HUES6 (cell line): ENCODE measurements at regions not wholly inside any gene's neighbourhood (a gene's known extent, or its start where the extent isn't known, plus 50 kb on each side); places are given as distances from the start of the nearest gene placed in this dataset.

ENCODE experiments used
- H3K27ac ChIP-seq: 2 replicates; pipeline ENCODE4 v1.7.0; 2013; ENCODE audit warnings: low read depth, mild to moderate bottlenecking, low read length, inconsistent platforms
- H3K27me3 ChIP-seq: 2 replicates; pipeline ENCODE4 v1.6.1; 2013; ENCODE audit warnings: low read length; ENCODE audit not compliant: control insufficient read depth, insufficient read depth
- H3K36me3 ChIP-seq: 2 replicates; pipeline ENCODE4 v1.6.1; 2013; ENCODE audit warnings: low read length; ENCODE audit not compliant: control insufficient read depth, insufficient read depth
- H3K4me1 ChIP-seq: 2 replicates; pipeline ENCODE4 v1.6.1; 2013; ENCODE audit warnings: low read length; ENCODE audit not compliant: control insufficient read depth, insufficient read depth
- H3K4me3 ChIP-seq: 2 replicates; pipeline ENCODE4 v1.5.1; 2013; ENCODE audit warnings: low read depth, low read length
- H3K9ac ChIP-seq: one replicate; pipeline ENCODE4 v1.6.1; 2013; ENCODE audit warnings: mild to moderate bottlenecking, low read length
- H3K9me3 ChIP-seq: 2 replicates; pipeline ENCODE4 v1.6.1; 2013; ENCODE audit warnings: low read depth, low read length; ENCODE audit not compliant: control insufficient read depth, insufficient read depth

DNA sequence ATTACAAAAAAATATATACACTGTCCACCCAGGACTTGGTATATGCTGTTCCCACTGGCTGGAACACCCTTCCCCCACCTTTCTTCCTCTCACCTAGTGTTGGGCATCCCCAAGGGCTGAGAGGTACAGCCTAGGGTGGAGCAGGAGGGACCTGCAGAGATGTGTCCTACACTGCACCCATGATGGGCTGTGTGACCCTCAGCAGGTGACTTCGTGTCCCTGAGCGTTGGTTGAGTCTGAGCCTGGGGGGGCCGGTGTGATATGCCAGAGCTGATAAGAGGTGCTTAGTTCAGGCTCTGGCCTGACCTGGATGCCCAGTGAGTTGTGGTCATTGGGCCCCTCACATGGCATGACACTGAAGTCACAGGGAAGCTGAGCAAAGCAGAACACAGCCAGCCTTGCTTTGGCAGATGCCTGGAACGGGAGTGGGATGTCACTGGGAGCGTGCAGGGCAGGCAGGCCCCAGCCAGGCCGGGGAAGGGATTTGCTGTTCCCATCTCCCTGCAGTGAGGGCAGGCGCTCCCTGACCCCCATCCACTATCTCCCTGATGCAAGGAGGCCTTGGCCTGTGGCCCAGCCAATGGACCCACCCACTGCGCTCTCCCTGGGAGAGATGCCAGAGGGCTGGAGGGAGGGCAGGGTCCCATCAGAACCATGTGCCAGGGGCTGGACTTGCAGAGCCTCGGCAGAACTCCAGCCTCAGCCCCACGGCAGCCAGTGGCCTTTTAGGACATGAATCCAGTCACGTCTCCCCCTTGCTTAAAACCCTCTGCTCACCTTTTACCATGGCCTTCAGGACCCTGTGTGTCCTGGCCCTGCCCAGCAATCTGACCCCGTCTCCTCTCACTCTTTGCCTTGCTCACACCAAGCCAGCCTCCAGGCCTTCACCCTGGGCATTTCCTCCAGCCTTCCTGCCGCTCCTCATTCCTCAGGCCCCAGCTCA lies 138.9 kb downstream of the MN1 start:
- Histone ChIP-seq H3K4me1 (peaks cover 16% of the 10 kb centered on the region), H3K27me3 (no peaks in the 10 kb centered on the region), H3K36me3 (no peaks in the 10 kb centered on the region), H3K9ac (no peak overlapping the region), H3K9me3 (peaks cover 6% of the 10 kb centered on the region), H3K4me3 (no peak overlapping the region), H3K27ac (no peak overlapping the region)

GRCh38 chr22:27663812-27664211 lies 137.7 kb downstream of the MN1 start:
- H3K9me3 ChIP-seq: peaks cover 6% of the 10 kb centered on the region
- H3K4me3 ChIP-seq: no peak overlapping the region
- H3K36me3 ChIP-seq: no peaks in the 10 kb centered on the region
- H3K4me1 ChIP-seq: peaks cover 14% of the 10 kb centered on the region
- H3K27me3 ChIP-seq: no peaks in the 10 kb centered on the region
- H3K27ac ChIP-seq: no peak overlapping the region
- no peak overlapping the region for H3K9ac ChIP-seq

GRCh38 chr22:27666272-27666997 lies 135.1 kb downstream of the MN1 start:
- Histone ChIP-seq H3K36me3 (no peaks in the 10 kb centered on the region), H3K9ac (no peak overlapping the region), H3K27me3 (no peaks in the 10 kb centered on the region), H3K4me3 (no peak overlapping the region), H3K4me1 (peaks cover 32% of the 10 kb centered on the region), H3K27ac (no peak overlapping the region), H3K9me3 (peaks cover 6% of the 10 kb centered on the region)

- Histone ChIP-seq H3K4me1 (peaks cover 34% of the 10 kb centered on the region), H3K27ac (no peak overlapping the region), H3K9ac (no peak overlapping the region), H3K27me3 (no peaks in the 10 kb centered on the region), H3K36me3 (no peaks in the 10 kb centered on the region), H3K9me3 (peaks cover 6% of the 10 kb centered on the region), H3K4me3 (no peak overlapping the region)
Observed at GRCh38 chr22:27667121-27667843, 134.3 kb downstream of the MN1 start.

GRCh38 chr22:27668828-27669797 lies 132.4 kb downstream of the MN1 start:
- Histone ChIP-seq H3K4me1 (peaks cover 28% of the 10 kb centered on the region), H3K27ac (no peak overlapping the region), H3K27me3 (no peaks in the 10 kb centered on the region), H3K9ac (peak overlapping the region; percentile 1), H3K4me3 (no peak overlapping the region), H3K36me3 (no peaks in the 10 kb centered on the region; the same call in 1 of the 2 replicates), H3K9me3 (peaks cover 6% of the 10 kb centered on the region)

- H3K9ac ChIP-seq: peak overlapping the region; percentile 18
- no peak overlapping the region; the same call in 1 of the 2 replicates for H3K27ac ChIP-seq
- H3K36me3 ChIP-seq: peaks cover 3% of the 10 kb centered on the region
- peaks cover 6% of the 10 kb centered on the region for H3K9me3 ChIP-seq
- peak overlapping the region; percentile 34 for H3K4me3 ChIP-seq
- H3K4me1 ChIP-seq: peaks cover 32% of the 10 kb centered on the region
- no peaks in the 10 kb centered on the region for H3K27me3 ChIP-seq
Observed at GRCh38 chr22:27669798-27670599, 131.6 kb downstream of the MN1 start.

DNA sequence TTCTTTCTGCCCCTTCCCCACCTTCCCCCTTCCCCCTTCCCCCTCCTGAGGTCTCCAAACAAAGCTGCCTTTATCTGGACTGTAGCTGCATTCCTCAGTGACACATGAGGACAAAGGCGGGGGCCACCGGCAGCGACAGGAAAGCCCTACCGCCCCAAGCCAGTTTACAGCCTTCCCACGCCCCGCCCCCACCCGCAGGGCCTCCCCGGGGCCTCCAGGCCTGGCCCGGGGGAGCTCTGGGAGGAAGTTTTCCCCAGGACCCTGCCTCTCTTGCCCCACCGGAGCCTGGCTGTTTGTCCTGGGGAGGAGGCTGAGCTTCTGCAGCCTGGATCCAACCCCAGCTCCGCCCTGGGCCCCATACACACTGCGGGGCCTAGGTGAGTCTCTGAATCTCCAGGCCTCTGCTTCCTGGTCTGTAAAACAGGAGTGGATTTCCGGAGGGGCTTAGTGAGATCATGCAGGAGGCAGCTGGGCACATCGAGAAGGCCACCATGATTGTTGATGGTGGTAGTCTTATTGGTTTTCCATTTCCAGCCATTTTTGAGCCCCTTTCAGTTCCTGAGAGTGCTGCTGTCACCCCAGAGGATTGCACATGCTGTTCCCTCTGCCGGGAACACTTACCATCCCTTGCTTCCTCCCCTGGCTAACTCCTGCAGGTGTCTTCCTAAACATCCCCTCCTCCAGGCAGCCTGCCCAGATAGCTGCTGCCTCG lies 130.7 kb downstream of the MN1 start:
- Histone ChIP-seq H3K9me3 (peaks cover 6% of the 10 kb centered on the region), H3K27me3 (no peaks in the 10 kb centered on the region), H3K4me3 (peak overlapping the region; percentile 1; the same call in 1 of the 2 replicates), H3K9ac (peak overlapping the region; percentile 64), H3K36me3 (peaks cover 11% of the 10 kb centered on the region), H3K4me1 (peaks cover 35% of the 10 kb centered on the region), H3K27ac (peak overlapping the region; percentile 63)

DNA sequence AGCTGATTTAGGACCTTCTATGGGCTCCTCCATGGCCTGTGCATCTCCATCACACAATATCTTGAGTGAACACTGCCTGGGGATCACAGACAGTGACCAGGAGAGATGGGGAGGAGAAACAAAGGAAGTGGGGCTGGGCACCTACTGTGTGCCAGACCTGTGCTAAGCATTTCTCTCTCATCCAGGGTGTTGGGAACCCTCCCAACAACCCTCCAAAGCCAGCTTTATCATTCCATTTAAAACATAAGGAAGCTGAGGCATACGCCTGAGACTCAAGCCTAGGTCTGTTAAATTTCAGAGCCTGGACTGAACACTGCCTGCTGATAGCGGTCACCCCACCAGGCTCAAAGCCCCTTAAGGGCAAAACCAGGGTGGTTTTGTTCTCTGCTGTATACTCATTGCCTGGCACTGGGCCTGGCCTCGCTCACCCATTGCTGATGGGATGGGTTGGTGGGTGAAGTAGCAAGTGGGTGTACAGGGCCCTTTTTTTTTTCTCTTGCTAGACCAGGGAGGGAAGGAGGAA lies 130.1 kb downstream of the MN1 start:
- Histone ChIP-seq H3K4me1 (peaks cover 35% of the 10 kb centered on the region), H3K4me3 (no peak overlapping the region), H3K27ac (peak overlapping the region; percentile 63), H3K9me3 (peaks cover 6% of the 10 kb centered on the region), H3K27me3 (no peaks in the 10 kb centered on the region), H3K36me3 (peaks cover 16% of the 10 kb centered on the region), H3K9ac (peak overlapping the region; percentile 64)
